IMR-90 (cell line): ENCODE measurements at regions not wholly inside any gene's neighbourhood (a gene's known extent, or its start where the extent isn't known, plus 50 kb on each side); places are given as distances from the start of the nearest gene placed in this dataset.

Experiments
- ATAC-seq: fragments of 200-7000 bp; cut with Tn5 transposase; 2 replicates; pipeline ENCODE4 v1.9.1; 2020; ENCODE audit warnings: low read depth, mild to moderate bottlenecking, moderate library complexity
- BruUV-seq: library from RNA; stranded (reverse); fragments of 400-500 nt; replicated peaks from 2 replicates; lab custom pipeline; 2021; lab: Mats Ljungman, UMichigan
- CTCF ChIA-PET: fragments of 300-600 bp; formaldehyde crosslinking; extraction: SDS; loops from one replicate; lab custom pipeline; 2021; ENCODE audit warnings: antibody characterized with exemption; lab: Yijun Ruan, JAX
- POLR2A ChIA-PET: fragments of 300-600 bp; sonication (Branson Sonifier 250); formaldehyde crosslinking; loops from one replicate; lab custom pipeline; 2022; ENCODE audit warnings: antibody characterized with exemption; ENCODE audit not compliant: unreplicated experiment; lab: Charles Lee
- DNase-seq: peaks from one replicate; pipeline ENCODE4 v3.0.0; 2013
- H2AFZ ChIP-seq: replicated peaks from 2 replicates; pipeline ENCODE3; 2013; ENCODE audit warnings: low read length, mild to moderate bottlenecking; ENCODE audit not compliant: poor library complexity
- H2AK5ac ChIP-seq: 2 replicates; pipeline ENCODE4 v1.6.1; 2013; ENCODE audit warnings: low read depth, low read length, inconsistent platforms
- H2AK9ac ChIP-seq: replicated peaks from 2 replicates; pipeline ENCODE3; 2013; ENCODE audit warnings: mild to moderate bottlenecking, low read depth, low read length, moderate library complexity; ENCODE audit not compliant: poor library complexity
- H2BK120ac ChIP-seq: 2 replicates; pipeline ENCODE4 v1.6.1; 2013; ENCODE audit warnings: low read depth, low read length, inconsistent platforms
- H2BK15ac ChIP-seq: 3 replicates; pipeline ENCODE4 v1.6.1; 2013; ENCODE audit warnings: low read depth, low read length, inconsistent platforms
- H2BK20ac ChIP-seq: 2 replicates; pipeline ENCODE4 v1.6.1; 2013; ENCODE audit warnings: low read depth, mild to moderate bottlenecking, inconsistent platforms, low read length, moderate library complexity
- H2BK5ac ChIP-seq: 2 replicates; pipeline ENCODE4 v1.6.1; 2013; ENCODE audit warnings: mild to moderate bottlenecking, low read depth, low read length, inconsistent platforms; ENCODE audit not compliant: poor library complexity, severe bottlenecking
- H3K14ac ChIP-seq: replicated peaks from 2 replicates; pipeline ENCODE4 v1.6.1; 2013; ENCODE audit warnings: low read depth, low read length, inconsistent platforms
- H3K18ac ChIP-seq: 2 replicates; pipeline ENCODE4 v1.6.1; 2013; ENCODE audit warnings: low read depth, low read length, control low read depth
- H3K23ac ChIP-seq: 2 replicates; pipeline ENCODE4 v1.6.1; 2013; ENCODE audit warnings: low read depth, low read length, inconsistent platforms
- H3K27ac ChIP-seq: 2 replicates; pipeline ENCODE4 v1.5.1; 2013; ENCODE audit warnings: mild to moderate bottlenecking, control low read depth, low read length; ENCODE audit not compliant: insufficient read depth
- H3K27me3 ChIP-seq: 2 replicates; pipeline ENCODE4 v1.6.1; 2013; ENCODE audit warnings: low read length; ENCODE audit not compliant: control insufficient read depth, insufficient read depth
- H3K36me3 ChIP-seq: 2 replicates; pipeline ENCODE4 v1.6.1; 2013; ENCODE audit warnings: low read length, mixed read lengths; ENCODE audit not compliant: control insufficient read depth, insufficient read depth
- H3K4ac ChIP-seq: 2 replicates; pipeline ENCODE4 v1.6.1; 2013; ENCODE audit warnings: low read depth, low read length, inconsistent platforms
- H3K4me1 ChIP-seq: 2 replicates; pipeline ENCODE4 v1.6.1; 2013; ENCODE audit warnings: low read length, mixed read lengths; ENCODE audit not compliant: control insufficient read depth, insufficient read depth
- H3K4me2 ChIP-seq: 2 replicates; pipeline ENCODE4 v1.6.1; 2013; ENCODE audit warnings: low read depth, mild to moderate bottlenecking, control low read depth, low read length, moderate library complexity
- H3K4me3 ChIP-seq: 2 replicates; pipeline ENCODE4 v1.5.1; 2013; ENCODE audit warnings: low read depth, mild to moderate bottlenecking, control low read depth, low read length, moderate library complexity; ENCODE audit not compliant: insufficient read depth
- H3K56ac ChIP-seq: 2 replicates; pipeline ENCODE4 v1.6.1; 2013; ENCODE audit warnings: low read length, inconsistent platforms; ENCODE audit not compliant: insufficient read depth; ENCODE audit errors: extremely low read depth
- H3K79me1 ChIP-seq, 2 experiments: 2 replicates each; pipeline ENCODE4 v1.6.1; 2013; ENCODE audit warnings: low read length in 2 of 2, inconsistent platforms in 1 of 2, low read depth in 1 of 2
- H3K9ac ChIP-seq: 2 replicates; pipeline ENCODE4 v1.6.1; 2013; ENCODE audit warnings: low read depth, low read length, control low read depth
- H3K9me1 ChIP-seq: 2 replicates; pipeline ENCODE4 v1.6.1; 2013; ENCODE audit warnings: low read length, inconsistent platforms; ENCODE audit not compliant: insufficient read depth
- H3K9me3 ChIP-seq: 2 replicates; pipeline ENCODE4 v1.6.1; 2013; ENCODE audit warnings: low read length; ENCODE audit not compliant: control insufficient read depth, insufficient read depth
- H4K20me1 ChIP-seq: 2 replicates; pipeline ENCODE4 v1.6.1; 2013; ENCODE audit warnings: low read length, inconsistent platforms; ENCODE audit not compliant: insufficient read depth
- H4K5ac ChIP-seq: 2 replicates; pipeline ENCODE4 v1.6.1; 2013; ENCODE audit warnings: mild to moderate bottlenecking, low read depth, low read length, control low read depth
- H4K8ac ChIP-seq, 2 experiments: 2 replicates each; pipeline ENCODE4 v1.6.1; 2013; ENCODE audit warnings: low read depth in 2 of 2, low read length in 2 of 2, control low read depth in 1 of 2, inconsistent platforms in 1 of 2
- H4K91ac ChIP-seq: 2 replicates; pipeline ENCODE4 v1.6.1; 2013; ENCODE audit warnings: low read depth, low read length, inconsistent platforms; ENCODE audit not compliant: insufficient read depth
- ELK1 ChIP-seq: fragments of 150-350 bp; IDR thresholded peaks from 2 replicates; pipeline ENCODE4 v1.6.1; 2016; ENCODE audit warnings: low read depth, mild to moderate bottlenecking, low read length, moderate library complexity, borderline replicate concordance
- MAZ ChIP-seq: IDR thresholded peaks from 2 replicates; pipeline ENCODE4 v1.6.1; 2012; ENCODE audit warnings: low read depth, mild to moderate bottlenecking, low read length, improper control_type of control experiment, moderate library complexity, borderline replicate concordance
- RAD21 ChIP-seq: IDR thresholded peaks from 2 replicates; pipeline ENCODE4 v1.6.1; 2012; ENCODE audit warnings: low read length, improper control_type of control experiment
- RCOR1 ChIP-seq: IDR thresholded peaks from 2 replicates; pipeline ENCODE4 v1.6.1; 2012; ENCODE audit warnings: mild to moderate bottlenecking, low read length, improper control_type of control experiment; ENCODE audit not compliant: insufficient replicate concordance
- RFX5 ChIP-seq: IDR thresholded peaks from 2 replicates; pipeline ENCODE4 v1.8.0; 2012; ENCODE audit warnings: low read depth, mild to moderate bottlenecking, low read length, moderate library complexity
- SMC3 ChIP-seq: fragments of 150-350 bp; IDR thresholded peaks from 2 replicates; pipeline ENCODE4 v1.6.1; 2016; ENCODE audit warnings: low read depth, mild to moderate bottlenecking, antibody characterized with exemption, low read length, moderate library complexity
- USF2 ChIP-seq: fragments of 150-350 bp; IDR thresholded peaks from 2 replicates; pipeline ENCODE4 v1.6.1; 2017; ENCODE audit warnings: mild to moderate bottlenecking, antibody characterized with exemption, low read length, low read depth
- WGBS, 2 experiments: methylation state at CpG; one replicate each; pipeline versions ENCODE4 v1.1.5 to v1.1.7; 2013; ENCODE audit warnings: missing lambda C conversion rate in 2 of 2; ENCODE audit not compliant: insufficient read length in 1 of 2; ENCODE audit errors: extremely low coverage in 2 of 2; 5-methylcytosine and 5-hydroxymethylcytosine counted together
- dilution Hi-C: fragments of 300-500 bp; cut with HindIII; formaldehyde crosslinking; loops from one replicate; pipeline ENCODE4 v1.14.3; 2018; ENCODE audit warnings: low sequenced_read_pairs; ENCODE audit not compliant: unreplicated experiment
- in situ Hi-C: fragments of 300-500 bp; cut with MboI; formaldehyde crosslinking; loops from 3 replicates; pipeline ENCODE4 v1.14.3; 2019; ENCODE audit warnings: low sequenced_read_pairs, inconsistent platforms, mixed read lengths
- intact Hi-C: fragments of 100-400 bp; cut with micrococcal nuclease; formaldehyde crosslinking; loops from 2 replicates; pipeline ENCODE4 v1.10.0; 2022

- no peak overlapping the region for H3K4ac ChIP-seq
- ChIA-PET CTCF (no interaction called here), POLR2A (no interaction called here)
- no peaks in the 10 kb centered on the region for H3K4me1 ChIP-seq
- no peak overlapping the region for H2BK120ac ChIP-seq
- H2AK9ac ChIP-seq, result no peak overlapping the region
- H3K56ac ChIP-seq, result no peak overlapping the region
- no CpG with 5 or more reads among the region's 6 CpGs for WGBS, 2 experiments
- no peak overlapping the region for H2BK20ac ChIP-seq
- no peak overlapping the region for H3K4me3 ChIP-seq
- no peak overlapping the region for H3K4me2 ChIP-seq
- no peak overlapping the region for H3K14ac ChIP-seq
- no peak overlapping the region for H3K23ac ChIP-seq
- ATAC-seq (no peak), DNase-seq (no peak)
- H3K9me1 ChIP-seq, result no peaks in the 10 kb centered on the region
- H2AK5ac ChIP-seq, result no peak overlapping the region
- no peak for TF ChIP-seq SMC3
- no peak for TF ChIP-seq RFX5
- TF ChIP-seq ELK1, result no peak
- TF ChIP-seq RCOR1, result no peak
- no peak for TF ChIP-seq USF2
- no peak for TF ChIP-seq MAZ
- no peak for TF ChIP-seq RAD21
- H3K27me3 ChIP-seq, result no peaks in the 10 kb centered on the region
- no peak overlapping the region for H3K27ac ChIP-seq
- H3K18ac ChIP-seq, result no peak overlapping the region
- no peak overlapping the region for H2BK15ac ChIP-seq
- no peaks in the 10 kb centered on the region for H3K36me3 ChIP-seq
- H2AFZ ChIP-seq, result no peak overlapping the region
- peaks cover 9% of the 10 kb centered on the region for H3K9me3 ChIP-seq
- no peak overlapping the region for H2BK5ac ChIP-seq
- no peaks in the 10 kb centered on the region for H3K79me1 ChIP-seq
- intact Hi-C loops (no loop called here), in situ Hi-C loops (no loop called here), dilution Hi-C loops (no loop called here)
- H4K8ac ChIP-seq, result no peak overlapping the region
- H4K5ac ChIP-seq, result no peak overlapping the region
- H4K20me1 ChIP-seq, result no peaks in the 10 kb centered on the region
- no TSS peak for BruUV-seq
- no peak overlapping the region for H4K91ac ChIP-seq
- no peak overlapping the region for H3K9ac ChIP-seq
Observed at GRCh38 chr2:208984376-208985090, 439.3 kb upstream of the MAP2 start.
